Coronary artery (tissue), 2 donors: ENCODE measurements at regions not wholly inside any gene's neighbourhood (a gene's known extent, or its start where the extent isn't known, plus 50 kb on each side); places are given as distances from the start of the nearest gene placed in this dataset.

Experiments
- DNase-seq: peaks from one replicate; pipeline ENCODE4 v3.0.0-alpha.2; 2017; ENCODE audit warnings: low spot score
- H3K27ac ChIP-seq, 2 donors: fragments of 200-600 bp; sonication (generic); one replicate each; pipeline ENCODE4 v1.5.1; 2016 to 2019
- H3K4me3 ChIP-seq: fragments of 200-600 bp; sonication (generic); 2 replicates; pipeline ENCODE4 v1.5.1; 2016; ENCODE audit warnings: mild to moderate bottlenecking, moderate library complexity
- CTCF ChIP-seq: fragments of 200-600 bp; sonication (generic); IDR thresholded peaks from one replicate; pipeline ENCODE4 v1.5.1; 2019; ENCODE audit warnings: antibody characterized with exemption

GRCh38 chr10:106442223-106442622, 722.3 kb downstream of the SORCS1 start:
- H3K4me3 ChIP-seq = no peak overlapping the region
- no peak for TF ChIP-seq CTCF
- DNase-seq = no peak
- H3K27ac ChIP-seq = no peak overlapping the region

- TF ChIP-seq CTCF = no peak
- DNase-seq = no peak
- H3K27ac ChIP-seq = no peak overlapping the region
- H3K4me3 ChIP-seq = no peak overlapping the region
These were observed 723.7 kb downstream of the SORCS1 start for GRCh38 chr10:106440767-106441166.

- no peak for DNase-seq
- no peak overlapping the region for H3K27ac ChIP-seq
- no peak for TF ChIP-seq CTCF
- no peak overlapping the region for H3K4me3 ChIP-seq
These were observed 724.2 kb downstream of the SORCS1 start for GRCh38 chr10:106440355-106440754.

GRCh38 chr10:106439366-106439765, 725.1 kb downstream of the SORCS1 start:
- no peak for TF ChIP-seq CTCF

GRCh38 chr10:106438386-106438785, 726.1 kb downstream of the SORCS1 start:
- no peak overlapping the region for H3K27ac ChIP-seq
- no peak overlapping the region for H3K4me3 ChIP-seq
- no peak for DNase-seq
- no peak for TF ChIP-seq CTCF

More at GRCh38 chr10:106439366-106439765, 725.1 kb downstream of the SORCS1 start:
- Histone ChIP-seq H3K27ac (no peak overlapping the region), H3K4me3 (no peak overlapping the region)
- DNase-seq = no peak

GRCh38 chr10:106436123-106436715, 728.3 kb downstream of the SORCS1 start:
- Histone ChIP-seq H3K27ac (no peak overlapping the region), H3K4me3 (no peak overlapping the region)
- DNase-seq = no peak
- TF ChIP-seq CTCF = no peak

GRCh38 chr10:106435081-106435480, 729.4 kb downstream of the SORCS1 start:
- H3K4me3 ChIP-seq = no peak overlapping the region
- no peak for TF ChIP-seq CTCF

More at GRCh38 chr10:106435081-106435480, 729.4 kb downstream of the SORCS1 start:
- DNase-seq = no peak
- no peak overlapping the region for H3K27ac ChIP-seq
